T-helper 1 cell treated with Interleukin-12 subunit alpha and Interleukin-12 subunit beta and Interleukin-4 antibody, amounts not matched to agents 30 ng/mL and 1 ng/mL, for 36 hours (primary cell): ENCODE measurements at regions not wholly inside any gene's neighbourhood (a gene's known extent, or its start where the extent isn't known, plus 50 kb on each side); places are given as distances from the start of the nearest gene placed in this dataset.

Source experiments
- intact Hi-C: fragments of 100-400 bp; cut with micrococcal nuclease; formaldehyde crosslinking; loops from one replicate; pipeline ENCODE4 v1.15.1; 2024

GRCh38 chr1:94600556-94600955, 59.0 kb upstream of the F3 start:
- intact Hi-C loops = loop anchor here (5.0 to 10.0 kb wide), 2 partner anchors 207 to 696 kb away; partner anchors contain the start of gene GCLM

GRCh38 chr1:94599095-94599813, 57.7 kb upstream of the F3 start:
- intact Hi-C loops = no loop called here

GRCh38 chr1:94597701-94598100, 56.1 kb upstream of the F3 start:
- intact Hi-C loops = no loop called here

- intact Hi-C loops = no loop called here
These were observed 54.7 kb upstream of the F3 start for GRCh38 chr1:94596260-94596659.

- intact Hi-C loops = no loop called here
These were observed 54.1 kb upstream of the F3 start for GRCh38 chr1:94595658-94596057.

GRCh38 chr1:94593611-94594010, 52.1 kb upstream of the F3 start:
- intact Hi-C loops = no loop called here

GRCh38 chr1:94592571-94592920, 51.0 kb upstream of the F3 start:
- intact Hi-C loops = no loop called here

- intact Hi-C loops = no loop called here
These were observed 50.4 kb upstream of the F3 start for GRCh38 chr1:94591823-94592570.
